ENCODE measurements at regions not wholly inside any gene's neighbourhood (a gene's known extent, or its start where the extent isn't known, plus 50 kb on each side); places are given as distances from the start of the nearest gene placed in this dataset.
"Not testable (repeated sequence)": the region's sequence is repeated elsewhere in the genome, so short reads cannot be mapped to it uniquely, and the experiment has no call there.

GRCh38 chr1:99062192-99062591 lies 57.5 kb upstream of the PLPPR5 start:
- no peak for DNase-seq

DNA sequence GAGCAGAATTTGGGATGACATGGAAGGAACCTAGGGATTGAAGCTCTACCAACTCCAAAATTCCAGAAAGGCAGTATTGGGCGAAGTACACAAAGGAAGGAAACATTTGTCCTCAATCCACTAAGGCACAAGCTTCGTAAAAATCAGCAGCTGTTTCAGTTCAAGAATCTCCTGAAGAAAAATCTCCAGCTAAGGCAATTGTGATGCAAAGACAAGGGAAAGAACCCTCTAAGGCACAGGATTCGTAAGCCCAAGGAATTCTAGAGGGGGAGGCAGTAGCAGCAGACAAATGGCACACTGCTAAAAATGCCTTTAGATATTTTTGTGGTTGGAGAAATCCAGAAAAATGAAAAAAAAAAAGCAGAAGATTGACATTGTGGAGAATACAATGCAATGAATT lies 64.5 kb upstream of the PLPPR5 start:
- DNase-seq: no peak

GRCh38 chr1:99078529-99078928 lies 73.9 kb upstream of the PLPPR5 start:
- DNase-seq: not testable (repeated sequence)

- DNase-seq: no peak
Observed at GRCh38 chr1:99082366-99082765, 77.7 kb upstream of the PLPPR5 start.

GRCh38 chr1:99083338-99083737 lies 78.7 kb upstream of the PLPPR5 start:
- DNase-seq: no peak

- DNase-seq: no peak
Observed at GRCh38 chr1:99084562-99084961, 79.9 kb upstream of the PLPPR5 start.

GRCh38 chr1:99086057-99086456 lies 81.4 kb upstream of the PLPPR5 start:
- DNase-seq: no peak

GRCh38 chr1:99098589-99098988 lies 93.9 kb upstream of the PLPPR5 start:
- no peak for DNase-seq

DNA sequence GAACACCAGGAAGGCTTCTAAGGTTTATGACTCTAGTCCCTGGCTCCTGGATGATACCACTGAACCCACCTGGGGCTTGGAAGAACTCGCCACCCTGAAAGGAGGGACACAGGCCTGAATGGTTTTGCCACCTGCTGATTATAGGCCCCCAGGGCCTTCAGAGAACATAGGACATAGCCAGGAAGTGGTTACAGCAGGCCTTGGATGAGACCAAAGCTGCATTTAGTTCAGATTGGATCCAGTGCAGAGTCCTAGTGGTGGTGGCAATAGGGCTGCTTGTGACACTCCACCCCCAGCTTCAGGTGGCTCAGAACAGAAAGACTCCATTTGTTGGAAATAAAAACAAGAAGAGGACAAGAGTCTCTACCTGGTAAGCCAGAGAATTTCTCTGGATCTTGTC lies 101.6 kb upstream of the PLPPR5 start:
- no peak for DNase-seq

DNA sequence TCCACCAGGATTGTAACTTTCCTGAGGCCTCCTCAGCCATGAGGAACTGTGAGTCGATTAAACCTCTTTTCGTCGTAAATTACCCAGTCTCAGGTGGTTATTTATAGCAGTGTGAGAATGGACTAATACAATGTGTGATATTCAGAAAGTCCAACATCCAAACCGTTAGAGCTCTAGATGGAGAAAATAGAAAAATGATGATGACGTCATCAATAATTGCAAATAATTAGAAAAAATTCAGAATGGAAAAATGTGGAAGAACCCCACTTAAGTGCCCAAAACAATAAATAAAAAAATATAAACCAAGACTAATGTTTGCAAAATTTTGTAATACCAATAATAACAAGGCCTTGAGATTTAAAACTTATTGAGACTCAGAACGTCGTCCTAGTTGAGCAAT lies 103.0 kb upstream of the PLPPR5 start:
- no peak for DNase-seq

DNA sequence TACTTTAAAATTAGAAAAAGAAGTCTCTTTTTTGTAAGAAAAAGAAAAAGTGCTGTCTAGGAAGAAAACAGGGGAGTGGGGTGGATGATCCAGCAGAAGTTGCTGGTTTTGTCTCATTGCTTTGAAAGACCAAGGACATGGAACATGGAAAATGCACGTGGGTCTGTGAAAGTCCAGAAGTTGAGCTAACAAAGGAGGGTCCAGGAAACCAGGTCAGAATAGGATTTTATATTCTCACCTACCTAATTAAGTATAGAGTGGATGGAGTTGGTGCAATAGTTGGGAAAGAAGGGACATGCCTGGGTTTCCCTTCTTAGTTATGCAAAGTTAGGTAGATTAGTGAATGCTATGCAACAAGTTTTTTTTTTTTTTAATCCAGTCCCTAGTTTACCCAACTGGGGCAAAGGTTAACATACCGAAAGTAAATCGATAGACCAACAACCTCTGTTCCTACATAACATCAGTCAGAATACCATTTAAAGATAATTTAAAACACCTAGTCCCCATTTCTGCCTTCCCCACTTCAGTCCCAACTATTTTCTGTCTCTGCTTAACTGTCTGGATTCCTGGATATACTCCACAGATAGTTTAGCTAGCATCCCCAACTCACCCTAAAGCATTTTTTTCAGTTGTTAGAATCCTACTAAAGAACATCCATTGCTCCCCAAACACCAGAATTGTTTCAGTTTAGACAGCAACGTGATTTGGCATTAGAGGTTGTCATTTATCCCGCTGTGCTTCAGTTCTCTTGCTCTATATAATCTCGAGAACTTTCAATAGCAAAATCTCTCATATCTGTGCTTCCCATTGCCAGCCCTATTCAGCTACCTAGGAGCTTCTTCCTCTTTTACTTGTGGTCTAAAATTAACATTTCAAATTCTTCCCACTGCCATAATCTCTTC lies 105.7 kb upstream of the PLPPR5 start:
- DNase-seq: no peak

GRCh38 chr1:99115231-99115630 lies 110.6 kb upstream of the PLPPR5 start:
- DNase-seq: no peak

GRCh38 chr1:99119188-99119587 lies 114.5 kb upstream of the PLPPR5 start:
- DNase-seq: no peak

GRCh38 chr1:99122039-99122438 lies 117.4 kb upstream of the PLPPR5 start:
- no peak for DNase-seq

DNA sequence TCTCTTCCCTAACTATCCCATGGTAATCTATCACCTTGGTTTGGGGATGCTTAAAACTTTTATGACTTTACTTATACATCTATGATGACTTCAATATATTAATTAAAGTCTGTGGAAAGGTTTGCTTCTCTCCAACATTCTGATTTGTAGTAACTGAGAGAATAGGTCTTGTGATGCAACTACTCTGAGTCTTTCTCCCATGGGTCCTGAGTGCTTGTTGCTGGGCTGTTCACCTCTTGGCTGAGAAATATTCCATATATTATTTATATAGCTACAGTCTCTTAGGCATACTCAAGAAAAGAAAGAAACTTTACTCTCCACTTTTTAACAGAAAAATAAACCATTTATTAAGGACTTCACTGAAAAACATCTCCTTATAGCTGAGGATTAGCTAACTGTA lies 119.3 kb upstream of the PLPPR5 start:
- no peak for DNase-seq

DNA sequence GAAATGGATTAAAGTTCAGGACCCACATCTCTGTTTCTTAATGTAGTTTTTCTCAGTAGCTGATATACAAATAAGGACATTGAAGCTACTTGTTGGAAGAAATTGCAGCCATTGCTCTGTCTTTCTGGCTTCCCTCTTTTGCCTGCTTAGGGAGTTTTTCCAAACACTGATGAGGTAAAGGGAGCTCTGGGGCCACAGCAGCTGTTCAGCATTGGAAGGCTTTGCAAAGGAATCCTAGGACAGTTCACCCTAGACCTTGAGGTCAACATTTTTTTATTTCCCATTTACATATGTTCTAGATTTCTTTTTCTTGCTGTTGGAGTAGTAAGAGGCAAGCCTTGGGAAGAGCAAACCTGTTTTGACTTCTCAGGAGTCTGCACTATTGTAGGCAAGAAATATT lies 126.9 kb upstream of the PLPPR5 start:
- no peak for DNase-seq

DNA sequence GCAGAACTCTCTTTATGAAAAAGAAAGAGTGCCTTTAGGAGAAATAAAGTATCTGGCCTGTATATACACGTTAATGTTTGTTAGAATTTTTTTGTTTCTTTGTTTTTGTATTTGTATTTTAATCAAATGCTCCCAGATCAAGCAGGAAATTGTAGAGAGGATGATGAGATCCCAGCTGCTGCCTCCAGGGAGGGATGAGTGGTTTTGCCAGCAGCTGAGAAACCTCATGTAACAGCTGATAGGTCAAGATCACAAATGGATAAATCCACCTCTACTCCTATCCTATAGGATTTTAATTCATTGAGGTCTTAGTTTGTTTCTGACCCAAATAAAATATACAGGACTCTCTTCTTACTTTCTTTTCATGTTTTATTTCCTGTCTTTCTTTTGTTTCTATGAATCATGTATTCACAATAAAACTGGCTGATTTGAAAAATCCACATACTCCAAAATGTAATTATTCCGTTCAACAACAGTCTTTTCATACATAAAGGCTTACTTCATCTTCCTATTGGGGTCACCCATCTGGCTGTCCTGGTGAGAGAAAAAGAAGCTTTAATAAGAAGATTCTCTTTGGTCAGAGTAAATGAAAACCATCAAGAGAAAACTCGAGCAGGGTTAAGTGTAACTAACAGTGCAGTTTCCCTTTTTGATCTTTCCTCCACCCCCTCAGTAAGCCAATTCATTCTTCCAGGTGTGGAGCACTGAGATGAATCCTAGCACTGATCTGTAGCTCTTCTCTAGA lies 129.3 kb upstream of the PLPPR5 start:
- DNase-seq: no peak

- no peak for DNase-seq
Observed at GRCh38 chr1:99137554-99138206, 126.6 kb upstream of the PLPPR4 start.

- no peak for DNase-seq
Observed at GRCh38 chr1:99139876-99140275, 124.4 kb upstream of the PLPPR4 start.

DNA sequence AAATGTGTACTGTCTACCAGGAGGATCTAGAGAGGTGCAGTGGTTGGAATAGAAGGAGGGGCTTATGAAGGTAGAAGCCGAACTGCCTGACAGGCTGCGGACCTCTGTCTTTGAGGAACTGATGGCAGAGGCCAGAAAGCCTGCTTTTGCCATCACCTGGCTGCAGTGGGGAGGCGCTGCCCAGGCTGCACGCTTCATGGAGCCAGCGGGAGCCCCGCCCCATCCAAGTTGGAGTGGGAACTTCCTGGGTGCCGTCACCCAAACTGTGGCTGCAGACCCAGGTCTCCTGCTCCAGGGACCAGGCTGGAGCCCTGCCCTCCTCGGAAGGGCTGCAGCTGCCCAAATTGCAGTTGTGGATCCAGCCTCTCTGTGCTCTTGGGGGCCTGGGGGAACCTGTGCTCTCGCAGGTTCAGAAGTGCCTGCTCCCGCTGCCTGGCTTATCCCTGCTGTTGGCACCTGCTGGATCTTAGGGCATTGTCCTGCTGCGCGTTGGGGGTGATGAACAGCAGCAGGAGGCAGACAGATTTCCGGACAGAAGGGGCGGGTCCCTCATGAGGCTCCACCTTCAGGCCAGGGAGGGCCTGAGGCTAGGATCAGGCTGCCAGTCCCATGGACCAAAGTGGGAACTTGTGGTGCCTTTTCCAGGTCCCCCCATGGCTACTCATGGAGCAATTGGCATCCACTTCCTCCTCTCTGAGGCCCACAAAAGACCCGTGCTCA lies 118.0 kb upstream of the PLPPR4 start:
- DNase-seq: no peak

DNA sequence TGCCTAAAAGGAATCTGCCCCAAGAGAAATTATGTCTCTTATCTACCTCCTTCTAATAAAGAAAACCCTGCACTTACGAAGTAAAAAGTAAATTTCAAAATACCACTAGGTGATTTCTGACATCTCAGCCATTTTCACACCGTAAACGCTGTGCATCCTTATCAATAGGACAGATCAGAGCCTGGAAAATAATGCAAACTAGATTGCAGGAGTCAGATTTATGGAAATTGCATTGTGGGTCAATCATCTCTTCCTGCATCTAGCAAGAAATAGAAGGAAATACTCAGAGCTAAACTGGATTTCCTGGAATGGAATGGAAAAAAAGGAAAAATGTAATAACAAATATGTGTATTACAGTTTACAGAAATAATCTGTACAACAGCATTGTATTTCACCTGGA lies 114.3 kb upstream of the PLPPR4 start:
- DNase-seq: no peak

- no peak for DNase-seq
Observed at GRCh38 chr1:99152132-99152531, 112.2 kb upstream of the PLPPR4 start.

GRCh38 chr1:99163671-99164070 lies 100.6 kb upstream of the PLPPR4 start:
- DNase-seq: no peak

Data from CD4-positive, alpha-beta T cell treated with Interleukin-21 for 1 hour (primary cell).